Islet precursor cell (in vitro differentiated cells): ENCODE measurements at regions not wholly inside any gene's neighbourhood (a gene's known extent, or its start where the extent isn't known, plus 50 kb on each side); places are given as distances from the start of the nearest gene placed in this dataset.
"Not testable (repeated sequence)": the region's sequence is repeated elsewhere in the genome, so short reads cannot be mapped to it uniquely, and the experiment has no call there.

ENCODE experiments used
- DNase-seq: peaks from one replicate; pipeline ENCODE4 v3.0.0-alpha.2; 2018

DNA sequence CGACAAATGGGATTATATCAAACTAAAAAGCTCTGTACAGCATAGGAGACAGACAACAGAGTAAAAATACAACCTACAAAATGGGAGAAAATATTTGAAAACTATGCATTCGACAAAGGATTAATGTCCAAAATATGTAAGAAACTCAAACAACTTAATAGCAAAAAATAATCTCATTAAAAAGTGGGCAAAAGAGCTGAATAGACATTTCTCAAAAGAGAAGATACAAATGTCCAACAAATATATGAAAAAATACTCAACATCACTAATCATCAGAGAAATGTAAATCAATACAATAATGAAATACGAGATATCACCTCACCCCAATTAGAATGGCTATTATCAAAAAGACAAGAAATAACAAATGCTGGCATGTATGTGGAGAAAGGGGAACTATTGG is 272.9 kb downstream of the KLHL13 start:
- no peak for DNase-seq

GRCh38 chrX:117840645-117841044 is 276.0 kb downstream of the KLHL13 start:
- no peak for DNase-seq

DNA sequence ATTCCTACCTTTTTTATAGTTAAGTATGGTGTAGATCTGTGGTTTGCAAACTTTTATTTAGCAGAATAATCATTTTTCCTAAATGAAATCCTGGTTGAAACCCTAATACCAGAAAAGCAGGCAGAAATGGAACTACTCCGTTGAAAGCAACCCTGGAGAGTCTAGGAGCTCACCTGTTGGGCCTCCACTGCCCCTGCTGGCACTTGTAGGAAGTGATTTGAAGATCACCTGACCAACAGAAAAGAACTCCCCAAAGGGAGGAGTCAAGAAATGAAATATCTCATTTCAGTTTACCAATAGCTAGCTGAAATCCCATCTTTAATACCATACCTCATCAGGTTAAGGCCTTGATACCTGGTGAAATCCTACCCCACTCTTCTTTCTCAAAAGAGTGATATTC is 277.1 kb downstream of the KLHL13 start:
- no peak for DNase-seq

- no peak for DNase-seq
Measured at GRCh38 chrX:117838581-117839331, 277.9 kb downstream of the KLHL13 start.

DNA sequence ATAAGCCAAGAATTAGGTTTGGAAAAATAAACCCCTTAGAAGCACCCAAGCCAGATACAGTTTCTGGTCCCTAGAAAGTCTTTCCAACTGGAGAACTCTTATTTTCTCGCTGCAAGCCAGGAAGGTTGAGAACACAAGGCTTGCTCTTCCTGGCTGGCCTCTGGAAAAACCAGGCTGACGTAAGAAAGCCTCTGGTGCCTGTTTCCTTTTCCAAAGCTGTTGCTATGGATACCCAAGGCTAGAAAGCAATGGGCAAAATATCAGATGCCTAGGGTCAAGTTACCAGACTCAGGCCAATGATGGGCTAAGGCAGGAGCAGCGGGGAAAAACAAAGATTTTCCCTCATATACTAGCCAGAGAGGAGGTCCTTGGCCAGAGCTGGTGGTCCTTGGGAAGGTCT is 281.6 kb downstream of the KLHL13 start:
- no peak for DNase-seq

DNA sequence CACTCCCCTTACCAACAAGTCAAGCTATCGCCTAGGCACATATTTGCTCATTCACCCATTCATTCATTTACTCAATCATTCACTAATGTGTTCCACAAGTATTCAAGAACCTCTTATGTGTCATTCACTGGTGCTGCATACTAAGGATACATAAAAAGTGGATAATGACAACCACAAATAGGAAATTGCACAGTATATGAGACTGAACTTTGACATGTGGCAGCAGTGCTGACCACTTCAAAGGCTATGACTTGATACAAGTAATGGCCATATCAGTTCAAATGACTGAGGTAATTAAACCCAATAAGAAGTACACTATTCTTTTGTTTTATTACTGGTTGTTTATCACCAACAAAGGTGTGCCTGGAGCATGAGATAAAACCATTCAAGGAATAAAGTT is 282.5 kb downstream of the KLHL13 start:
- DNase-seq: no peak

DNA sequence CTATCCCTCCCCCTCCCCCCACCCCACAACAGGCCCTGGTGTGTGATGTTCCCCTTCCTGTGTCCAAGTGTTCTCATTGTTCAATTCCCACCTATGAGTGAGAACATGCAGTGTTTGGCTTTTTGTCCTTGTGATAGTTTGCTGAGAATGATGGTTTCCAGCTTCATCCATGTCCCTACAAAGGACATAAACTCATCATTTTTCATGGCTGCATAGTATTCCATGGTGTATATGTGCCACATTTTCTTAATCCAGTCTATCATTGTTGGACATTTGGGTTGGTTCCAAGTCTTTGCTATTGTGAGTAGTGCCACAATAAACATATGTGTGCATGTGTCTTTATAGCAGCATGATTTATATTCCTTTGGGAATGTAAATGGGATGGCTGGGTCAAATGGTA is 295.1 kb downstream of the KLHL13 start:
- DNase-seq: not testable (repeated sequence)

GRCh38 chrX:117808426-117808825 is 308.2 kb downstream of the KLHL13 start:
- DNase-seq: no peak

GRCh38 chrX:117803463-117803862 is 313.1 kb downstream of the KLHL13 start:
- no peak for DNase-seq

DNA sequence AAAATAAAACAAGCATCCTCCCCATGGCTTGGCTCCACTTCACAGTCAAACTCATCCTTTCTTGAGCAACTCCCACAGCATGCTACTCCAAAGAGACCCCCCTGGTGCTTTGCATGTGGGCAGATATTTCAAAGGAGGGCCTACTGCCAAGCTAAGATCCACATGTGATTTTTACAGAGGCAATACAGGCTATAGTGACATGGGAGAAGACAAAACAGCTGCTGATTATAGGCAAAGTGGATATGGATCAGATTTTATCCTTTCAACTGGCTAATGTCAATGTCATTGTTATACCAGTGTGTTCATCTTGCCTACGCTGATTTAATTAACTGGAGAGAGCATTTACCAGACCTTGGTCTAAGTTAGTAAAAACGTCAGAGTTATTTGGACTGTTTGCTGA is 328.3 kb downstream of the KLHL13 start:
- DNase-seq: no peak

DNA sequence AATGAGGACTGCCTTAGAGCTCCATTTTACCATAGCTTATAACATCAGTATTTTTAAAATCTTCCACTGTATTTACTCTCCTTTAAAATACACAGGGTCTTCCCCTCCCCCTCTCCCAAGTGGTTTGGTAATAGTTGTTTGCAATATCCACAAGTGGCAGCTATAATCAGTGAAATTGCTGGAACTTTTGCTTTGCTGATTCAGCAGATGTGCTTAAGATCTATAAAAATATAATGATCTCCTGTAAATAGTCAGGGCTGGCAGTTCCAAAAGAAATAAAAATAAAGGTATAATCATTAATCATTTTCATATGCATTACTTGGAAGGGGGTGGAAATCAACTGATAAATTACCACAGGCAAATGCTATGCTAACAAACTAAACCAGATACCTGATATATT is 345.2 kb downstream of the KLHL13 start:
- DNase-seq: no peak

DNA sequence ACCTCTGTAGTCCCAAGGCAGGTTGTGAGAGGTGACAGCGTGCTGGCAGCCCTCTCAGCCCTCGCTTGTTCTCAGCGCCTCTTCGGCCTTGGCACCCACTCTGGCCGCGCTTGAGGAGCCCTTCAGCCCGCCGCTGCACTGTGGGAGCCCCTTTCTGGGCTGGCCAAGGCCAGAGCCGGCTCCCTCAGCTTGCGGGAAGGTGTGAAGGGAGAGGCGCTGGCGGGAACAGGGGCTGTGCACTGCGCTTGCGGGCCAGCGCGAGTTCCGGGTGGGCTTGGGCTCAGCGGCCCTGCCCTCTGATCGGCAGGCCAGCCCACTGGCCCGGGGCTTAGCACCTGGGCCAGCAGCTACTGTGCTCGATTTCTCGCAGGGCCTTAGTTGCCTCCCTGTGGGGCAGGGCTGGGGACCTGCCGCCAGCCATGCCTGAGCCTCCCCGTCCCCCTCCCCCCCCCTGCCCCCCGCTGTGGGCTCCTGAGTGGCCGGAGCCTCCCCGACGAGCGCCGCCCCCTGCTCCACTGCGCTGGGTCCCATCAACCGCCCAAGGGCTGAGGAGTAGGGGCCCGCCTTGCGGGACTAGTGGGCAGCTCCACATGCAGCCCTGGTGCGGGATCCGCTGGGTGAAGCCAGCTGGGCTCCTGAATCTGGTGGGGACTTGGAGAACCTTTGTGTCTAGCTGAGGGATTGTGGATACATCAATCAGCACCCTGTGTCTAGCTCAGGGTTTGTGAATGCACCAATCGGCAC is 347.6 kb downstream of the KLHL13 start:
- no peak for DNase-seq

- no peak for DNase-seq
Measured at GRCh38 chrX:117765211-117765610, 351.4 kb downstream of the KLHL13 start.

DNA sequence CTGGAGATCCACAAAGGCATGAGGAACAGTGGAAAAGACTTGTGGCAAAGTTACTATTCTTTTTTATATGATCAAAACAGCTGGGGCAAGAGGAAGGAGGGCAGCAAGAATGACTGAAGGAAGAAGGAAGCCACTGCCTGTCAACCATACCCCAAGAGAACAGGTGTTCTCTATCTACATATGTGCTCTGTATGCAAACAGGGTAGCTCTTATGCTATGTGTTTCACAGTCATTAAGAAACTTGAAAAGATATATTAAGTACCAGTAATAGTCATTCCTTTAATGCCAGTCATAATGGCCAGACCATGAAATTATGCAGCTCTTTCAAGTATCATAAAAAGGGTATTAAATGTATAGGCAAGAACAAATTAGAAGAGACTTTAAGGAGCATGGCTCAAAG is 363.9 kb downstream of the KLHL13 start:
- DNase-seq: no peak

DNA sequence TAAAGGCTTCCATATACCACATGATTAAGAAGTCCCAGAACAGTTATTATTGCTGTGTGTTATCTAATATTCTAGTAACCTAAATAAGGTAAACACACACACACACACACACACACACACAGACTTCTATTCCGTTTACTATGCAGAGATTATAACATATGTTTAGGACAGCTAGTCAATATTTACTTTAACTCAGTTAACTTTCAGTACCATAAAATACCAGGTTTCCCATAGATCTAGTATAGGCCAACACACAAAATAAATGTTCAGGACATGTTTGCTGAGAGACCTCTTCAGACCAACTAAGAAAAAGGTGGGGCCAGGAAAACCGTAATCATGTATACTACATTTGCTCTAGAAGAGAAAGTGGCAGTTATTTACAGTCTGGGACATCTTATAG is 365.5 kb downstream of the KLHL13 start:
- DNase-seq: no peak

GRCh38 chrX:117744958-117745357 is 371.7 kb downstream of the KLHL13 start:
- no peak for DNase-seq

GRCh38 chrX:117743469-117744251 is 372.9 kb downstream of the KLHL13 start:
- DNase-seq: peak; percentile 50

- no peak for DNase-seq
Measured at GRCh38 chrX:117713411-117713810, 403.2 kb downstream of the KLHL13 start.

GRCh38 chrX:117711782-117712181 is 404.8 kb downstream of the KLHL13 start:
- DNase-seq: no peak

GRCh38 chrX:117707948-117708743 is 408.5 kb downstream of the KLHL13 start:
- DNase-seq: no peak

DNA sequence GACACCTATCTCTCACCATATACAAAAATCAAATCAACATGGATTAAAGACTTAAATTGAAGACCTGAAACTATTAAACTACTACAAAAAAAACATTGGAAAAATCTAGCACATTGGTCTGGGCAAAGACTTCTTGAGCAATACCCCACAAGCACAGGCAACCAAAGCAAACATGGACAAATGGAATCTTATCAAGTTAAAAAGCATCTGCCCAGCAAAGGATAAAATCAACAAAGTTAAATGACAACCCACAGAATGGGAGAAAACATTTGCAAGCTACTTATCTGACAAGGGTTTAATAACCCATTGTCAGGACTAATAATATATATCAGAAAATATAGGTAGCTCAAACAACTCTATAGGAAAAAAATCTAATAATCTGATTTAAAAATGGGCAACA is 415.6 kb downstream of the KLHL13 start:
- no peak for DNase-seq

- no peak for DNase-seq
Measured at GRCh38 chrX:117689956-117690355, 426.7 kb downstream of the KLHL13 start.

DNA sequence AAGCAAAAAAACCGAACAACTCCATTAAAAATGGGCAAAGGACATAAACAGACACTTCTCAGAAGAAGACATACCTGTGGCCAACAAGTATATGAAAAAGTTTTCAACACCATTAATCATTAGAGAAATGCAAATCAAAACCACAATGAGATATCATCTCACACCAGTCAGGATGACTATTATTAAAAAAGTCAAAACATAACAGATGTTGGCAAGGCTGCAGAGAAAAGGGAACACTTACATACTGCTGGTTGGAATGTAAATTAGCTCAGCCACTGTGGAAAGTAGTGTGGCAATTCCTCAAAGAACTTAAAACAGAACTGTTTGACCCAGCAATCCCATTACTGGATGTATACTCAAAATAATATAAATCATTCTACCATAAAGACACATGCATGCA is 436.3 kb downstream of the KLHL13 start:
- DNase-seq: no peak
